H9 (cell line): ENCODE measurements at regions not wholly inside any gene's neighbourhood (a gene's known extent, or its start where the extent isn't known, plus 50 kb on each side); places are given as distances from the start of the nearest gene placed in this dataset.

ENCODE experiments used
- DNase-seq: peaks from one replicate; pipeline ENCODE4 v3.0.0-alpha.2; 2017
- H2AFZ ChIP-seq: one replicate; pipeline ENCODE4 v1.6.1; 2013; ENCODE audit warnings: mild to moderate bottlenecking, low read length, control low read depth, moderate library complexity
- H2AK5ac ChIP-seq: 2 replicates; pipeline ENCODE4 v1.6.1; 2013; ENCODE audit warnings: low read length, control low read depth, mixed read lengths; ENCODE audit not compliant: insufficient read length
- H2BK120ac ChIP-seq: one replicate; pipeline ENCODE4 v1.6.1; 2013; ENCODE audit warnings: low read depth, mild to moderate bottlenecking, low read length, control low read depth, inconsistent platforms; ENCODE audit not compliant: poor library complexity, severe bottlenecking
- H2BK12ac ChIP-seq: 2 replicates; pipeline ENCODE4 v1.6.1; 2013; ENCODE audit warnings: low read length, control low read depth, mixed read lengths, low read depth; ENCODE audit not compliant: insufficient read length
- H2BK15ac ChIP-seq: 2 replicates; pipeline ENCODE4 v1.6.1; 2013; ENCODE audit warnings: low read depth, low read length, control low read depth
- H2BK20ac ChIP-seq: one replicate; pipeline ENCODE4 v1.6.1; 2013; ENCODE audit warnings: low read depth, mild to moderate bottlenecking, low read length, control low read depth, inconsistent platforms; ENCODE audit not compliant: poor library complexity, severe bottlenecking
- H2BK5ac ChIP-seq: 2 replicates; pipeline ENCODE4 v1.6.1; 2013; ENCODE audit warnings: low read length, control low read depth, mixed read lengths; ENCODE audit not compliant: insufficient read length
- H3K14ac ChIP-seq: 2 replicates; pipeline ENCODE4 v1.6.1; 2013; ENCODE audit warnings: low read length, control low read depth; ENCODE audit not compliant: insufficient read depth
- H3K18ac ChIP-seq: 2 replicates; pipeline ENCODE4 v1.6.1; 2013; ENCODE audit warnings: low read depth, mild to moderate bottlenecking, mixed read lengths, low read length, control low read depth; ENCODE audit not compliant: insufficient read length
- H3K23ac ChIP-seq: 2 replicates; pipeline ENCODE4 v1.6.1; 2013; ENCODE audit warnings: low read length, control low read depth, mixed read lengths, low read depth; ENCODE audit not compliant: insufficient read length
- H3K23me2 ChIP-seq: 2 replicates; pipeline ENCODE4 v1.6.1; 2013; ENCODE audit warnings: low read depth, mild to moderate bottlenecking, mixed read lengths, low read length, control low read depth; ENCODE audit not compliant: insufficient read length, poor library complexity, severe bottlenecking
- H3K27ac ChIP-seq: 2 replicates; pipeline ENCODE4 v1.5.1; 2013; ENCODE audit warnings: low read length, control low read depth, mixed read lengths, low read depth; ENCODE audit not compliant: insufficient read length
- H3K27me3 ChIP-seq: 2 replicates; pipeline ENCODE4 v1.6.1; 2013; ENCODE audit warnings: low read length, control low read depth, inconsistent platforms; ENCODE audit not compliant: insufficient read depth
- H3K4ac ChIP-seq: 2 replicates; pipeline ENCODE4 v1.6.1; 2013; ENCODE audit warnings: low read depth, mild to moderate bottlenecking, control low read depth, inconsistent platforms, low read length, moderate library complexity
- H3K4me1 ChIP-seq: 2 replicates; pipeline ENCODE4 v1.6.1; 2013; ENCODE audit warnings: low read length, control low read depth, inconsistent platforms; ENCODE audit not compliant: insufficient read depth
- H3K4me2 ChIP-seq: 2 replicates; pipeline ENCODE4 v1.6.1; 2013; ENCODE audit warnings: low read length, control low read depth, mixed read lengths; ENCODE audit not compliant: insufficient read length, insufficient read depth
- H3K56ac ChIP-seq: 2 replicates; pipeline ENCODE4 v1.6.1; 2013; ENCODE audit warnings: low read depth, mild to moderate bottlenecking, mixed read lengths, low read length, control low read depth; ENCODE audit not compliant: insufficient read length
- H3K79me1 ChIP-seq: 2 replicates; pipeline ENCODE4 v1.6.1; 2013; ENCODE audit warnings: low read depth, mild to moderate bottlenecking, moderate library complexity, low read length, control low read depth, inconsistent platforms; ENCODE audit not compliant: insufficient read depth, poor library complexity, severe bottlenecking
- H3K79me2 ChIP-seq: 2 replicates; pipeline ENCODE4 v1.6.1; 2013; ENCODE audit warnings: low read length, control low read depth, inconsistent platforms; ENCODE audit not compliant: insufficient read depth
- H3K9ac ChIP-seq: 2 replicates; pipeline ENCODE4 v1.6.1; 2013; ENCODE audit warnings: low read length, control low read depth, mixed read lengths; ENCODE audit not compliant: insufficient read length; ENCODE audit errors: extremely low read depth
- H3K9me3 ChIP-seq: one replicate; pipeline ENCODE4 v1.6.1; 2013; ENCODE audit warnings: low read depth, low read length, inconsistent platforms; ENCODE audit not compliant: control insufficient read depth
- H3T11ph ChIP-seq: one replicate; pipeline ENCODE4 v1.6.1; 2013; ENCODE audit warnings: mild to moderate bottlenecking, low read length, control low read depth, inconsistent platforms
- H4K20me1 ChIP-seq: one replicate; pipeline ENCODE4 v1.6.1; 2013; ENCODE audit not compliant: control insufficient read depth, insufficient read length, insufficient read depth
- H4K5ac ChIP-seq: 2 replicates; pipeline ENCODE4 v1.6.1; 2013; ENCODE audit warnings: low read depth, mild to moderate bottlenecking, mixed read lengths, low read length, control low read depth; ENCODE audit not compliant: insufficient read length
- H4K8ac ChIP-seq: replicated peaks from 2 replicates; pipeline ENCODE4 v1.6.1; 2013; ENCODE audit warnings: low read length, control low read depth, mixed read lengths, low read depth; ENCODE audit not compliant: insufficient read length
- H4K91ac ChIP-seq: 2 replicates; pipeline ENCODE4 v1.6.1; 2013; ENCODE audit warnings: low read depth, mild to moderate bottlenecking, moderate library complexity, mixed read lengths, low read length, control low read depth; ENCODE audit not compliant: insufficient read length
- H3K27ac Mint-ChIP-seq, 3 experiments: 2 replicates in 2 of 3; 3 replicates in 1 of 3; pipeline ENCODE4 v1.8.0; 2020 to 2021; ENCODE audit warnings: mixed read lengths in 3 of 3, mild to moderate bottlenecking in 1 of 3, moderate library complexity in 1 of 3
- H3K27me3 Mint-ChIP-seq: 2 replicates; pipeline ENCODE4 v1.8.0; 2021; ENCODE audit warnings: low read depth, mild to moderate bottlenecking, moderate library complexity, mixed read lengths
- H3K36me3 Mint-ChIP-seq, 3 experiments: 2 replicates in 2 of 3; 3 replicates in 1 of 3; pipeline ENCODE4 v1.8.0; 2020 to 2021; ENCODE audit warnings: low read depth in 3 of 3, mixed read lengths in 3 of 3; ENCODE audit not compliant: insufficient read depth in 1 of 3
- H3K4me1 Mint-ChIP-seq, 2 experiments: 2 replicates each; pipeline ENCODE4 v1.8.0; 2020; ENCODE audit warnings: mixed read lengths in 2 of 2
- H3K4me3 Mint-ChIP-seq, 2 experiments: 2 replicates in 1 of 2; 3 replicates in 1 of 2; pipeline ENCODE4 v1.8.0; 2020 to 2021; ENCODE audit warnings: mild to moderate bottlenecking in 2 of 2, mixed read lengths in 2 of 2, moderate library complexity in 1 of 2
- H3K9me3 Mint-ChIP-seq, 2 experiments: 2 replicates in 1 of 2; 3 replicates in 1 of 2; pipeline ENCODE4 v1.8.0; 2020; ENCODE audit warnings: mild to moderate bottlenecking in 2 of 2, mixed read lengths in 2 of 2, moderate library complexity in 1 of 2
- WGBS: extraction: QIAGEN DNeasy Blood & Tissue Kit; methylation state at CpG from one replicate; pipeline ENCODE4 v1.1.7; 2013; ENCODE audit warnings: missing lambda C conversion rate, low lambda C conversion rate, mixed read lengths; ENCODE audit not compliant: insufficient read length; ENCODE audit errors: extremely low coverage; 5-methylcytosine and 5-hydroxymethylcytosine counted together
- TF ChIP-seq, protein P1 (sequence below): fragments of 200-600 bp; sonication (generic); conservative IDR thresholded peaks from 3 replicates; pipeline ENCODE4 v1.8.0; 2021; ENCODE audit warnings: antibody characterized with exemption, mild to moderate bottlenecking

GRCh38 chr16:26195225-26195624, 503.5 kb downstream of the HS3ST4 start:
- no peak overlapping the region for H2BK120ac ChIP-seq
- no CpG with 5 or more reads among the region's 3 CpGs for WGBS
- peaks cover 9 to 10% of the 10 kb centered on the region in 2 experiments for H3K4me1 Mint-ChIP-seq

More at GRCh38 chr16:26195225-26195624, 503.5 kb downstream of the HS3ST4 start:
- no peak overlapping the region for H4K8ac ChIP-seq
- no peaks in the 10 kb centered on the region for H4K20me1 ChIP-seq
- H3K14ac ChIP-seq, result no peak overlapping the region
- no peak overlapping the region for H3K4me2 ChIP-seq
- Mint-ChIP-seq H3K36me3 (no peaks in the 10 kb centered on the region), H3K4me3 (no peak overlapping the region), H3K9me3 (no peaks in the 10 kb centered on the region; a peak in 1 of 5 replicates), H3K27me3 (peaks cover 5% of the 10 kb centered on the region), H3K27ac (peak overlapping the region in 1 of 3 experiments; percentile 41; a peak in 1 of 7 replicates)
- H2AFZ ChIP-seq, result no peak overlapping the region
- no peak overlapping the region for H3K18ac ChIP-seq
- H4K5ac ChIP-seq, result no peak overlapping the region
- no peak overlapping the region for H3K23ac ChIP-seq
- H3K23me2 ChIP-seq, result no peaks in the 10 kb centered on the region
- no peak overlapping the region for H2BK12ac ChIP-seq
- H2AK5ac ChIP-seq, result no peak overlapping the region
- no peaks in the 10 kb centered on the region for H3K79me2 ChIP-seq
- no peak overlapping the region for H2BK15ac ChIP-seq
- no peaks in the 10 kb centered on the region for H3K79me1 ChIP-seq
- H3K27ac ChIP-seq, result no peak overlapping the region
- no peak overlapping the region for H3K9ac ChIP-seq
- H3K27me3 ChIP-seq, result no peaks in the 10 kb centered on the region
- no peaks in the 10 kb centered on the region for H3K9me3 ChIP-seq
- no peak overlapping the region for H3K4ac ChIP-seq
- peaks cover 3% of the 10 kb centered on the region; the same call in 1 of the 2 replicates for H3K4me1 ChIP-seq
- no peak overlapping the region for H4K91ac ChIP-seq
- no peak for DNase-seq
- H2BK20ac ChIP-seq, result no peak overlapping the region
- H3T11ph ChIP-seq, result no peak overlapping the region
- TF ChIP-seq, protein P1, sequence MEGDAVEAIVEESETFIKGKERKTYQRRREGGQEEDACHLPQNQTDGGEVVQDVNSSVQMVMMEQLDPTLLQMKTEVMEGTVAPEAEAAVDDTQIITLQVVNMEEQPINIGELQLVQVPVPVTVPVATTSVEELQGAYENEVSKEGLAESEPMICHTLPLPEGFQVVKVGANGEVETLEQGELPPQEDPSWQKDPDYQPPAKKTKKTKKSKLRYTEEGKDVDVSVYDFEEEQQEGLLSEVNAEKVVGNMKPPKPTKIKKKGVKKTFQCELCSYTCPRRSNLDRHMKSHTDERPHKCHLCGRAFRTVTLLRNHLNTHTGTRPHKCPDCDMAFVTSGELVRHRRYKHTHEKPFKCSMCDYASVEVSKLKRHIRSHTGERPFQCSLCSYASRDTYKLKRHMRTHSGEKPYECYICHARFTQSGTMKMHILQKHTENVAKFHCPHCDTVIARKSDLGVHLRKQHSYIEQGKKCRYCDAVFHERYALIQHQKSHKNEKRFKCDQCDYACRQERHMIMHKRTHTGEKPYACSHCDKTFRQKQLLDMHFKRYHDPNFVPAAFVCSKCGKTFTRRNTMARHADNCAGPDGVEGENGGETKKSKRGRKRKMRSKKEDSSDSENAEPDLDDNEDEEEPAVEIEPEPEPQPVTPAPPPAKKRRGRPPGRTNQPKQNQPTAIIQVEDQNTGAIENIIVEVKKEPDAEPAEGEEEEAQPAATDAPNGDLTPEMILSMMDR, result no peak
- H2BK5ac ChIP-seq, result no peak overlapping the region
- no peak overlapping the region for H3K56ac ChIP-seq
